NCI-H2081 (cell line): ENCODE measurements at regions not wholly inside any gene's neighbourhood (a gene's known extent, or its start where the extent isn't known, plus 50 kb on each side); places are given as distances from the start of the nearest gene placed in this dataset.
"Not testable (repeated sequence)": the region's sequence is repeated elsewhere in the genome, so short reads cannot be mapped to it uniquely, and the experiment has no call there.

ENCODE experiments used
- DNase-seq, 2 experiments: peaks; one replicate each; lab custom pipeline; 2025; lab: John Stamatoyannopoulos, UW

DNA sequence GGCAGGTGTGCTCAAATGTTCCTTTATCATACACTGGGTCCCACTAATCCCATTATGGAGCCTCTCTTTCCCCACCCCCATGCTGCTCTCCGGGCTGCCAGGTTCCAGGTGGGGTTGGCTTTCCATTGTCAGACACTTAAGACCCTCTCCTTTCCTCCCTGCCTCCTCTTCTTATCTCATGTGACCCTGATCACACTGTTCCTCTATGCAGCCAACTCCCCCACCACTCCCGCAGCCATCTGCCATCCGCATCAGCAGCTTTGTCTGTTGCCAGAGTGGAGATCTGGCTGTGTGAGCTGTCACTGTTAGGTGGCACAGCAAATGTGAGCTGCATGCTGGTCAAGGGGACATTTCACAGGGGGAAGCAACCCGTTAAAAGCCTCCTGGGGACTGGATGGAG, 391.4 kb downstream of the TNS3 start:
- no peak for DNase-seq

- no peak for DNase-seq
These were observed 393.1 kb downstream of the TNS3 start for GRCh38 chr7:47188653-47189315.

DNA sequence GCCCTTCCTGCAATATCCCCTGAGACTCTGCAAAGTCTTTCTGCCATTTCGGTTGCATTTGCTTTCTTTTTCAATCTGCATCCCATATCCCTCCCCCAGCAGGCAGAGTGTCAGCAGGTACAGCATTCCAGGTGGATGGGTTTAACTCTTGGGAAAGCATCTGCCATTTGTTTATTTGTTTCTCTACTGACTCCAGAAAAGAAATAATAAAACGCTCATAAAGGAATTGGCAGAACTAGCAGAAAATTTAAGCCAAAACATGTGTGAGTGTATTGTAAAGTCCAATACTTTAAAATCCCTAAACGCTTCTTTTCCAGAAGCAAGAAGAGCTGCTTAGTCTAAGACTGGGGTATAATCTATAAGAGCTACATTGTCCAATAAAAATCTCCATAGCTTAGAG, 393.8 kb downstream of the TNS3 start:
- DNase-seq, result no peak

- DNase-seq, result no peak
These were observed 395.6 kb downstream of the TNS3 start for GRCh38 chr7:47186316-47186715.

DNA sequence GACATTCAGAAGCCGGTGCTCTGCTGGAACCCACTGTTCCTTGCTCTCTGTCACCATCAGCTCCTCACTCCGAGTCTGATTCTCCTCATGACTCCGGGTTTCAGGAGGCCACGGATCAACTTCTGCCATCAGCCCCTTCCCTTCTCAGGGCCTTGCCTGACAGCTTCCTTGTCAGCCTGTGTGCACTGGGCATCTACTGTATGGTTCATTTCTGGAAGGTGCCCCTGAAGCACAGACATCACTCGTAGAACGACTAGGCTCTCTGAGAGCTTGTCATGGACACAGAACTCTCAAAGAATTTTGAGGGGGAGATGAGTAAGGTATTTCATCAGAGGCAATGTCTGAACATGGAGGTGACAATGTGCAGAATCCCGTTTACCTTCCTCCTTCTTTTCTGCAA, 396.1 kb downstream of the TNS3 start:
- DNase-seq, result no peak

GRCh38 chr7:47185170-47185569, 396.7 kb downstream of the TNS3 start:
- no peak for DNase-seq

- no peak for DNase-seq
These were observed 397.9 kb downstream of the TNS3 start for GRCh38 chr7:47183862-47184590.

DNA sequence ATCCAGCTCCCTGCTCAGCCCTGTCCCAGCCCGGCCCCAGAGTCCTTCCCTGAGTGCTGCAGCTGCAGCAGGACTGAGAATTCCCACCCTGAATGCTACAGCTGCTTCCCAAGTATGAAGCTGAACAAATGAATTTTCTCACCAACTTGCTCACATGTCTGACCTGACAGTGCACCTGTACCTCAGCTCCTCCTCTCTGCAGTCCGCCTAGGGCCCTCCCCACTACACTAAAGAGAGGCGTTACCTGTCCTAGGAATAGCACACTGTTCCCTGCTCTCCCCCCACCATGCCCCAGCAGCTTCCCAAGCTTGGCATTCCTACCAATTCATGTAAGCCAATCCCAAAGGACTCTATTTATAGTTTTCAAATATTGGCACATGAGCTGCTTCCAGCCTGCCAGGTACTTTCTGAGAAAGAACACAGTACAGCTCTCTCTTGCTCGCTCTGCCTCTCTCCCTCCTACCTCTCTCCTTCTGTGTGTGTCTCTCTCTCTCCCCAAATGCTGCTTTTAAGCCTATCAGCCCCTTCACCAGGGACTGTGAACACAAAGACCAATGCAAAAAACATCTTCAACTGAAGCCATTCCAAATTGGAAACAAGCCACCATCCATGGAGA, 400.1 kb downstream of the TNS3 start:
- no peak for DNase-seq

DNA sequence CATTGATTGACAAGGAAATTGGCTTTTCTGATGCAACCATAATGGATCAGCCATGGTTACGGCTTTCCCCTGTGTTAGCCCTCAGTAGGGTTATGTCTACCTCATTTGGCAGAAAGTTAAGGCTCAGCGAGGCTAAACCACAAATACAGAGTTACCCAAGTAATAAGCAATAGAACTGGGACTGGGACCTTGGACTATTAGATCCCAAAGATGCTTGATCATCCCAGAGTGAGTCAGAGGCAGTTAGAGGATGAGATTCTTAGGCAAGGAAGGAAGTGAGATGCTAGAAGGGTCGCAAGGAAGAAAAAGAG, 401.4 kb downstream of the TNS3 start:
- DNase-seq, result no peak

GRCh38 chr7:47179812-47180515, 401.9 kb downstream of the TNS3 start:
- DNase-seq, result peak; percentile 54 to 69

DNA sequence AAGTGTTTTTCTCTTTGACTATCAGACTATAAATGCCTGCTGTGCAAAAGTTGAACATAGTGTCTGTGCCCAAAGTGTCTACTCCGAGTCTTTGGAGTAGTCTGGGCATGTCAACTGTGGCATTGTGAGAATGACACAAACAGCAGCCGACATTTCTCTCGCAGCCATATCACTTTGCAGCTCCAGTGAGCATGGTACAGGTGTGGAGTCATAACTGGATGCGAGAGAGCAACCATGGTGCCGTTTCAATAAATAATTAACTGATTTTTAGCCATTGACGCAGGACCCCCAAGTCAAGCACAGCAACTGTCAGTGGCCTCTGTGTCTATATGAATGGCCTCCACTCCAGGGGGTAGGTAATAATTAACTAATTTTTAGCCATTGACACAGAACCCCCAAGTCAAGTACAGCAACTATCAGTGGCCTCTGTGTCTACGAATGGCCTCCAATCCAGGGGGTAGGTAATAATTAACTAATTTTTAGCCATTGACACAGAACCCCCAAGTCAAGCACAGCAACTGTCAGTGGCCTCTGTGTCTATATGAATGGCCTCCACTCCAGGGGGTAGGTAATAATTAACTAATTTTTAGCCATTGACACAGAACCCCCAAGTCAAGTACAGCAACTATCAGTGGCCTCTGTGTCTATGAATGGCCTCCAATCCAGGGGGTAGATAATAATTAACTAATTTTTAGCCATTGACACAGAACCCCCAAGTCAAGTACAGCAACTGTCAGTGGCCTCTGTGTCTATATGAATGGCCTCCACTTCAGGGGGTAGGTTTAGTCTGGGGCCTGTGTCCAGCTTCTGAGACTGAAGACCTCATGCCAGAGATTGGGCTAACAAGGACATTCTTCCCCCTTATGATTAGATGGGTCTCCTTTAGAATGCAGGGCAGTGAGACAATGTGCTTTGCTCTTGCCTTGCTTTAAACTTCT, 409.0 kb downstream of the TNS3 start:
- not testable (repeated sequence) for DNase-seq

GRCh38 chr7:47170516-47170915, 411.4 kb downstream of the TNS3 start:
- no peak for DNase-seq

DNA sequence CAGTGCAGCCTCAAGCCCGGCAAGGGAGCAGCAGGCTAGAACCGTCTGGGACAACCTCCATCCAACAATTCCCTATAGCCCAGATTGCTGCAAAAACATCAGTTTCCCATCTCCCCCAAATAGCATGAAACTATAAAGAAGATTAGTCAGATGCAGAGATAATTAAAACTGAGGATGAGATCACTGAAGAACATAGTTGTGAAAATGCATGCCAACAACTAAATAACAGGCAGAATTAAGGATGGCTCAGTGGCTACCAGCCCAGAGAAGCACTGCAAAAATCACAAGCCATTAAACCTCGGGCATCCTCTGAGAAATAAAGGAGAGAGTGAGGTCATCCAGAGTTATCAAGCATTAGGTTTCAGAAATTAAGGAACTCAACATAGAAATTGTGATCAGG, 427.1 kb downstream of the TNS3 start:
- no peak for DNase-seq

GRCh38 chr7:47153576-47153975, 428.3 kb downstream of the TNS3 start:
- DNase-seq, result peak; percentile 52 to 79

DNA sequence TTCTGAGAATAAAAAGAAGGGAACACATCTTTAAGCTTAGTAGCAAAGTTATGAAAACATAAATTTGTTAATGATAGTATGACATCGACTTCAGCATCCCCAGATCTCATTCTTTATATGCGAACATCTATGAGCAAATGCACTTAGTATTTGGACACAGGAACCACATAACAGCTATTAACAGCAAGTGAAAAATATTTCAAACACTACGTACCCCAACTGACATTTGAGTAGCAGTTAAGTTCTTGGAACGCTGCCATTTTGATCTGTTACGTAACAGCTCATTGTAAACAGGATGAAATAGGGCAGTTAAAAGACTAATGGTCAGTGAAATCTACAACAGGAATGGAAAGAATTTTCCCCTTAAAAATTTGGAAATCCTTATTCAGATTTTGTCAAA, 428.9 kb downstream of the TNS3 start:
- peak; percentile 46 to 75 for DNase-seq

DNA sequence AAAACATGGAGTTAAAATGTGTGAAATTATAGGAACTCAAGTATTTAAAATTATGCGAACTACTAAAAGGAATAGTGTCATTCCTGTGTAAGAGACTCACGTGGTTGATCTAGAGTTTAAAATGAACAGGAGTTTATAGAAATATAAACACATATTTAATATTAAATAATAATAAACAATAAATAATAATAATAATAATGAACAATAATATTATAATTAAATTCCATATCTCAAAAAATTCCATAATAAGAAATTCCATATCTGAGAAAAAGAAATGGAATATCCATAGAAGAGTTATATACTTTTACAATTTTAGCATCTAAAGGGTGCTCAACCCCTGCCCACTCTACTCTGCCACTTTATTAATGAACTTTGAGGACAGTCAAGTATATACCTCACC, 429.6 kb downstream of the TNS3 start:
- no peak for DNase-seq

GRCh38 chr7:47150497-47151260, 431.2 kb downstream of the TNS3 start:
- DNase-seq, result no peak

DNA sequence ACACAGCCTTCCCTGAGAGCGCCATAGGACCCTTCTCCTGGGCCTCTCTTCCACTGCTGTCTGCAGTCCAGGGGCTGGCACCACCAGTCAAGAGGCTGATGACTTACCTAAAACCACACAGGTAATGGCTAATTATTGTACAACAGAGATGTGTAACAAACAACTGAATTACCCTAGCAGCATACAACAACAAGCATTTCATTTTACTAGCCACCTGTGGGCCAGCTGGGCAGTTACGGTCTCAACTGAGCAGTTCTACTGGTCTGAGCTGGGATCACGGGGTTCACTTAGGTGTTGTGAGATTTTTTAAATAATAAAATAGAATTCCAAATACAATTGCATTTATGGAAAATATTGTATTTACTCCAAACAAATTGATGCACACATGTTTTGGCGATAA, 431.9 kb downstream of the TNS3 start:
- no peak for DNase-seq

DNA sequence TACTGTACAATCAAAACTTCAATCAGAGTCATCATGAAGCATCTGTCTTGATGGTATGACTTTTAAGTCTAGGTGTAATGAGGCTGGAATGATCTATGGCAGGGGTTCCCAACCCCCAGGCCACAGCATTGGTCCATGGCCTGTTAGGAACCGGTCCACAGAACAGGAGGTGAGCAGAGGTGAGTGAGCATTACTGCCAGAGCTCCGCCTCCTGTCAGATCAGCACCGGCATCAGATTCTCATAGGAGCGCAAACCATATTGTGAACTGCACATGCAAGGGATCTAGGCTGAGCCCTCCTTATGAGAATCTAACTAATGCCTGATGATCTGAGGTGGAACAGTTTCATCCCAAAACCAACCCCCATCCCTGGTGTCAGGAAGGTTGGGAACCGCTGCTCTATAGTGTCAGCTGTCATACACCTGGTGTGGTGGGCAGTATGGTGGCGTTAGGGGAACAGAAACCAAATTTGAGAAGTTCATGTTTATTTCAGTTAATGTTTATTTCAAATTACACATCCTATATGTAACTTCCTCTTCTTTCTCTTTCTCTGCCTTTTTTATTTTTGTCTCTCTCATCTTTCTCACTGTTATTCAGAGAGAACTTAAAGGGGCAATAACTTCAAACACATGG, 432.6 kb downstream of the TNS3 start:
- no peak for DNase-seq

- no peak for DNase-seq
These were observed 433.2 kb downstream of the TNS3 start for GRCh38 chr7:47148536-47149207.
